Endothelial cell of umbilical vein (primary cell): ENCODE measurements at regions not wholly inside any gene's neighbourhood (a gene's known extent, or its start where the extent isn't known, plus 50 kb on each side); places are given as distances from the start of the nearest gene placed in this dataset.

Source experiments
- BruUV-seq: library from RNA; stranded (reverse); fragments of 400-500 nt; replicated peaks from 2 replicates; lab custom pipeline; 2021; lab: Mats Ljungman, UMichigan
- CTCF ChIA-PET: fragments of 300-600, 350-600 bp; sonication (Branson Sonifier 250); formaldehyde crosslinking; loops from one replicate; lab custom pipeline; 2021; ENCODE audit warnings: antibody characterized with exemption, inconsistent platforms; lab: Charles Lee
- POLR2A ChIA-PET: fragments of 300-600, 350-600 bp; sonication (Branson Sonifier 250); formaldehyde crosslinking; loops from one replicate; lab custom pipeline; 2021; ENCODE audit warnings: antibody characterized with exemption, inconsistent platforms; lab: Charles Lee
- DNase-seq: peaks from one replicate; pipeline ENCODE4 v3.0.0-alpha.2; 2011; ENCODE audit warnings: low read depth, low spot score
- FAIRE-seq: peaks from 2 replicates; lab custom pipeline; 2011; peaks lifted over from hg19 to GRCh38; lab: Jason Lieb, UNC
- H2AFZ ChIP-seq: 2 replicates; pipeline ENCODE4 v1.6.0; 2012; ENCODE audit warnings: low read depth, low read length, control low read depth, inconsistent platforms
- H3K27ac ChIP-seq: 2 replicates; pipeline ENCODE4 v1.5.1; 2011; ENCODE audit warnings: low read depth, mild to moderate bottlenecking, control low read depth, low read length, moderate library complexity; ENCODE audit not compliant: insufficient read depth
- H3K27me3 ChIP-seq, 2 experiments: 2 replicates each; pipeline versions ENCODE4 v1.6.0 to v1.6.1; 2011; ENCODE audit warnings: low read length in 2 of 2, mixed read lengths in 1 of 2; ENCODE audit not compliant: control insufficient read depth in 2 of 2, insufficient read depth in 2 of 2
- H3K36me3 ChIP-seq, 2 experiments: 2 replicates in 1 of 2; 3 replicates in 1 of 2; pipeline ENCODE4 v1.5.1; 2011; ENCODE audit warnings: low read length in 2 of 2, mild to moderate bottlenecking in 1 of 2, moderate library complexity in 1 of 2; ENCODE audit not compliant: control insufficient read depth in 2 of 2, insufficient read depth in 2 of 2; ENCODE audit errors: extremely low read depth in 1 of 2
- H3K4me1 ChIP-seq: 3 replicates; pipeline ENCODE4 v1.5.1; 2011; ENCODE audit warnings: mild to moderate bottlenecking, low read length; ENCODE audit not compliant: control insufficient read depth, insufficient read depth; ENCODE audit errors: extremely low read depth
- H3K4me2 ChIP-seq: 2 replicates; pipeline ENCODE4 v1.6.1; 2011; ENCODE audit warnings: low read length, control low read depth, mixed read lengths; ENCODE audit not compliant: insufficient read depth
- H3K4me3 ChIP-seq, 3 experiments: fragments of 200-600 bp in 1 of 3; sonication (generic), shearing (Covaris generic) in 1 of 3; replicated peaks in 1 of 3; 2 replicates each; pipeline ENCODE4 v1.5.1; 2011 to 2016; ENCODE audit warnings: control low read depth in 3 of 3, low read length in 3 of 3, mild to moderate bottlenecking in 2 of 3, inconsistent platforms in 1 of 3, low read depth in 1 of 3, moderate library complexity in 1 of 3; ENCODE audit not compliant: insufficient read depth in 1 of 3
- H3K79me2 ChIP-seq: 2 replicates; pipeline ENCODE4 v1.6.0; 2012; ENCODE audit warnings: low read length, inconsistent platforms; ENCODE audit not compliant: control insufficient read depth, insufficient read depth
- H3K9ac ChIP-seq: replicated peaks from 2 replicates; pipeline ENCODE3; 2011; ENCODE audit warnings: low read length, control low read depth; ENCODE audit not compliant: insufficient read depth; ENCODE audit errors: extremely low read depth
- H3K9me1 ChIP-seq: replicated peaks from 3 replicates; pipeline ENCODE4 v1.6.0; 2011; ENCODE audit warnings: mild to moderate bottlenecking, low read length; ENCODE audit not compliant: control insufficient read depth, insufficient read depth; ENCODE audit errors: extremely low read depth
- H3K9me3 ChIP-seq: replicated peaks from 2 replicates; pipeline ENCODE4 v1.5.1; 2012; ENCODE audit warnings: low read length, inconsistent platforms; ENCODE audit not compliant: control insufficient read depth, insufficient read depth
- H4K20me1 ChIP-seq: replicated peaks from 2 replicates; pipeline ENCODE3; 2011; ENCODE audit warnings: mild to moderate bottlenecking, low read length; ENCODE audit not compliant: control insufficient read depth, insufficient read depth; ENCODE audit errors: extremely low read depth
- CTCF ChIP-seq, 2 donors: IDR thresholded peaks; 1 replicate in 1 of 2; 2 replicates in 1 of 2; pipeline ENCODE4 v1.5.1; 2011; ENCODE audit warnings: low read length in 2 of 2, mild to moderate bottlenecking in 2 of 2, moderate library complexity in 2 of 2, control low read depth in 1 of 2, inconsistent platforms in 1 of 2, low read depth in 1 of 2; ENCODE audit not compliant: insufficient read depth in 1 of 2; ENCODE audit errors: extremely low read depth in 1 of 2
- EZH2 ChIP-seq: IDR thresholded peaks from 2 replicates; pipeline ENCODE4 v1.6.1; 2012; ENCODE audit warnings: borderline replicate concordance, low read depth, mild to moderate bottlenecking, moderate library complexity, low read length, inconsistent platforms; ENCODE audit not compliant: severe bottlenecking
- FOS ChIP-seq: IDR thresholded peaks from 2 replicates; pipeline ENCODE4 v1.6.1; 2011; ENCODE audit warnings: mild to moderate bottlenecking, low read length, moderate library complexity, borderline replicate concordance; ENCODE audit not compliant: insufficient read depth
- GATA2 ChIP-seq: IDR thresholded peaks from 2 replicates; pipeline ENCODE4 v1.7.0; 2011; ENCODE audit warnings: low read depth, mild to moderate bottlenecking, moderate library complexity, mixed read lengths, low read length; ENCODE audit not compliant: insufficient read length, insufficient read depth
- JUN ChIP-seq: IDR thresholded peaks from 2 replicates; pipeline ENCODE4 v1.6.1; 2011; ENCODE audit warnings: borderline replicate concordance, low read depth; ENCODE audit not compliant: insufficient read length, insufficient read depth
- MAX ChIP-seq: IDR thresholded peaks from 2 replicates; pipeline ENCODE4 v1.6.1; 2011; ENCODE audit not compliant: insufficient read depth, insufficient read length
- MYC ChIP-seq: IDR thresholded peaks from one replicate; pipeline ENCODE4 v1.6.1; 2011; ENCODE audit warnings: mild to moderate bottlenecking, low read depth, low read length
- POLR2A ChIP-seq: IDR thresholded peaks from 2 replicates; pipeline ENCODE4 v1.6.1; 2012; ENCODE audit warnings: low read depth, mild to moderate bottlenecking, control low read depth, low read length
- POLR2AphosphoS5 ChIP-seq: IDR thresholded peaks from 2 replicates; pipeline ENCODE4 v1.6.1; 2012; ENCODE audit warnings: low read depth, mild to moderate bottlenecking, control low read depth, low read length, moderate library complexity; ENCODE audit not compliant: insufficient read depth
- dilution Hi-C: fragments of 300-500 bp; cut with MboI; formaldehyde crosslinking; loops from one replicate; pipeline ENCODE4 v1.15.0; 2019; ENCODE audit warnings: low sequenced_read_pairs; ENCODE audit not compliant: extremely low pct_ligation_motif_present
- intact Hi-C: fragments of 100-400 bp; cut with micrococcal nuclease; formaldehyde crosslinking; loops from one replicate; pipeline ENCODE4 v1.10.0; 2022

GRCh38 chr15:26200427-26200826 is 337.3 kb upstream of the ATP10A start:
- dilution Hi-C loops, result no loop called here
- TF ChIP-seq EZH2, result no peak
- no peak for TF ChIP-seq JUN
- no peak for TF ChIP-seq FOS
- TF ChIP-seq MYC, result no peak
- no peak for TF ChIP-seq GATA2
- no peak for TF ChIP-seq POLR2AphosphoS5
- no peak for TF ChIP-seq POLR2A
- no peak for TF ChIP-seq CTCF (IDR thresholded peaks at IDR 0.05; ENCODE audit: extremely low read depth in 1 of 2, insufficient read depth in 1 of 2, low read depth in 1 of 2, low read length in 2 of 2)
- no peak for TF ChIP-seq MAX
- Histone ChIP-seq H3K4me3 (no peak overlapping the region), H3K27me3 (no peaks in the 10 kb centered on the region), H3K4me2 (no peak overlapping the region), H4K20me1 (no peaks in the 10 kb centered on the region), H2AFZ (no peak overlapping the region), H3K9ac (no peak overlapping the region), H3K36me3 (no peaks in the 10 kb centered on the region), H3K9me3 (peaks cover 6% of the 10 kb centered on the region), H3K9me1 (no peaks in the 10 kb centered on the region), H3K27ac (no peak overlapping the region), H3K4me1 (no peaks in the 10 kb centered on the region), H3K79me2 (no peaks in the 10 kb centered on the region)
- DNase-seq (no peak), FAIRE-seq (no peak)
- ChIA-PET POLR2A (no interaction called here), CTCF (no interaction called here)
- intact Hi-C loops, result no loop called here
- no TSS peak for BruUV-seq
